Upper lobe of left lung (tissue), 4 donors: ENCODE measurements at regions not wholly inside any gene's neighbourhood (a gene's known extent, or its start where the extent isn't known, plus 50 kb on each side); places are given as distances from the start of the nearest gene placed in this dataset.

Experiments used
- CTCF ChIP-seq, 6 experiments: fragments of 450-650 bp in 4 of 6; fragments of 200-600 bp in 2 of 6; sonication (generic) in 2 of 6; IDR thresholded peaks; one replicate each; pipeline ENCODE4 v1.5.1; 2016 to 2019; ENCODE audit warnings: antibody characterized with exemption in 6 of 6
- EP300 ChIP-seq, 4 donors: sonication (generic); formaldehyde crosslinking; IDR thresholded peaks; one replicate each; pipeline ENCODE4 v1.5.1; 2017; ENCODE audit warnings: antibody characterized with exemption in 4 of 4, control low read depth in 2 of 4
- POLR2A ChIP-seq, 4 donors: fragments of 450-650 bp; IDR thresholded peaks; one replicate each; pipeline ENCODE4 v1.5.1; 2016 to 2017; ENCODE audit warnings: antibody characterized with exemption in 4 of 4, mild to moderate bottlenecking in 2 of 4

DNA sequence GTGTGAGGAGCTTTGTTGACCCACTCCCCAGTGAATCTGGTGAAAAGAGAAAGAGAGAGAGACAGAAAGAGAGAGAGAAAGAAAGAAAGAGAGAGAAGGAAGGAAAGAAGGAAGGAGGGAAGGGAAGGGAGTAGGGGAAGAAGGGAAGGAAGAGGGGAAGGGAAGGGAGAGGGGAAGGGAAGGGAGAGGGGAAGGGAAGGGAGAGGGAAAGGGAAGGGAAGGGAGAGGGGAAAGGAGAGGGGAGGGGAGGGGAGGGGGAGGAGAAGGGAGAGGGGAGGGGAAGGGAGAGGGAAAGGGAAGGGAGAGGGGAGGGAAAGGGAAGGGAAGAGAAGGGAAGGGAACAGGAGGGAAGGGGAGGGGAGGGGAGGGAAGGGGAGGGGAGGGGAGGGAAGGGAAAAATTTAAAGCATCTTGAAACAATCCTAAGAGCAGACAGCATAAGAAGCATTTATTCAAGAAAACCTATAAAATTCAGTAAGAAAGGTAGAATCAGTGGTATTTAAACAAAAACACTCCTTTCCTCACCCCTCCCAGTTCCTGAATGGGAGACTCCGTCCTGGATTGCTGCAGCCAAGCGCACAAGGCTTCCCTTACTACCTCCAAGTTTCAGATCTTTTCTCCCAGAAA lies 846.2 kb upstream of the POM121L12 start:
- no peak for TF ChIP-seq CTCF (IDR thresholded peaks at IDR 0.05)
- TF ChIP-seq EP300 (IDR thresholded peaks at IDR 0.05) = no peak
- TF ChIP-seq POLR2A (IDR thresholded peaks at IDR 0.05) = no peak
